22Rv1 (cell line): ENCODE measurements at regions not wholly inside any gene's neighbourhood (a gene's known extent, or its start where the extent isn't known, plus 50 kb on each side); places are given as distances from the start of the nearest gene placed in this dataset.

ENCODE experiments used
- CTCF ChIP-seq: fragments of 450-650 bp; IDR thresholded peaks from 2 replicates; pipeline ENCODE4 v1.5.1; 2017; ENCODE audit warnings: mild to moderate bottlenecking
- ZFX ChIP-seq: fragments of 450-650 bp; IDR thresholded peaks from 2 replicates; pipeline ENCODE4 v1.6.1; 2017; ENCODE audit warnings: antibody characterized with exemption, borderline replicate concordance

- TF ChIP-seq CTCF: no peak
- TF ChIP-seq ZFX: no peak
These were observed 72.5 kb downstream of the IFI44 start for GRCh38 chr1:78722105-78722504.
